MM.1S (cell line): ENCODE measurements at regions not wholly inside any gene's neighbourhood (a gene's known extent, or its start where the extent isn't known, plus 50 kb on each side); places are given as distances from the start of the nearest gene placed in this dataset.

ENCODE experiments used
- DNase-seq: peaks from one replicate; pipeline ENCODE4 v3.0.0-alpha.2; 2015
- H2AFZ ChIP-seq: fragments of 300-600 bp; sonication (generic); 2 replicates; pipeline ENCODE4 v1.6.0; 2016; ENCODE audit warnings: antibody characterized with exemption, low read length
- H3F3A ChIP-seq: fragments of 300-600 bp; sonication (generic); 2 replicates; pipeline ENCODE4 v1.6.1; 2016; ENCODE audit warnings: mild to moderate bottlenecking, antibody characterized with exemption, low read length, moderate library complexity, mixed read lengths; ENCODE audit not compliant: insufficient read depth
- H3K27ac ChIP-seq: fragments of 300-600 bp; sonication (generic); 2 replicates; pipeline ENCODE4 v1.5.1; 2016; ENCODE audit warnings: mild to moderate bottlenecking, low read length
- H3K27me3 ChIP-seq: fragments of 300-600 bp; sonication (generic); replicated peaks from 2 replicates; pipeline ENCODE4 v1.6.0; 2016; ENCODE audit warnings: low read length; ENCODE audit not compliant: insufficient read depth
- H3K36me3 ChIP-seq: fragments of 300-600 bp; sonication (generic); replicated peaks from 2 replicates; pipeline ENCODE4 v1.6.1; 2016; ENCODE audit warnings: mild to moderate bottlenecking, low read length, mixed read lengths; ENCODE audit not compliant: insufficient read depth
- H3K4me1 ChIP-seq: fragments of 300-600 bp; sonication (generic); 2 replicates; pipeline ENCODE4 v1.6.1; 2016; ENCODE audit warnings: low read length, mixed read lengths
- H3K4me2 ChIP-seq: fragments of 300-600 bp; sonication (generic); 2 replicates; pipeline ENCODE4 v1.6.0; 2016; ENCODE audit warnings: low read depth, low read length
- H3K4me3 ChIP-seq: fragments of 300-600 bp; sonication (generic); 2 replicates; pipeline ENCODE4 v1.5.1; 2016; ENCODE audit warnings: low read length, mixed read lengths
- H3K79me2 ChIP-seq: fragments of 300-600 bp; sonication (generic); 2 replicates; pipeline ENCODE4 v1.6.1; 2016; ENCODE audit warnings: mixed run types, low read length, mixed read lengths
- H3K9ac ChIP-seq: fragments of 300-600 bp; sonication (generic); 2 replicates; pipeline ENCODE4 v1.6.1; 2016; ENCODE audit warnings: low read length, mixed read lengths
- H3K9me2 ChIP-seq: fragments of 300-600 bp; sonication (generic); replicated peaks from 2 replicates; pipeline ENCODE4 v1.6.1; 2016; ENCODE audit warnings: mild to moderate bottlenecking, low read length, mixed read lengths; ENCODE audit not compliant: insufficient read depth
- H3K9me3 ChIP-seq: fragments of 300-600 bp; sonication (generic); replicated peaks from 2 replicates; pipeline ENCODE4 v1.6.1; 2016; ENCODE audit warnings: mild to moderate bottlenecking, low read length, mixed read lengths; ENCODE audit not compliant: insufficient read depth
- H4K20me1 ChIP-seq: fragments of 300-600 bp; sonication (generic); 2 replicates; pipeline ENCODE4 v1.6.1; 2016; ENCODE audit warnings: mild to moderate bottlenecking, low read length, moderate library complexity, mixed read lengths; ENCODE audit not compliant: insufficient read depth
- EZH2 ChIP-seq: fragments of 300-600 bp; sonication (generic); optimal IDR thresholded peaks from 2 replicates; pipeline ENCODE3; 2017; ENCODE audit warnings: low read depth, mild to moderate bottlenecking, antibody characterized with exemption, low read length, mixed read lengths
- EZH2phosphoT487 ChIP-seq: fragments of 300-600 bp; sonication (generic); IDR thresholded peaks from 2 replicates; pipeline ENCODE4 v1.6.1; 2018; ENCODE audit warnings: antibody characterized with exemption, low read length
- TF ChIP-seq, protein P1 (sequence below): fragments of 300-600 bp; sonication (generic); IDR thresholded peaks from 2 replicates; pipeline ENCODE4 v1.5.1; 2016; ENCODE audit warnings: antibody characterized with exemption, low read length, mixed read lengths

DNA sequence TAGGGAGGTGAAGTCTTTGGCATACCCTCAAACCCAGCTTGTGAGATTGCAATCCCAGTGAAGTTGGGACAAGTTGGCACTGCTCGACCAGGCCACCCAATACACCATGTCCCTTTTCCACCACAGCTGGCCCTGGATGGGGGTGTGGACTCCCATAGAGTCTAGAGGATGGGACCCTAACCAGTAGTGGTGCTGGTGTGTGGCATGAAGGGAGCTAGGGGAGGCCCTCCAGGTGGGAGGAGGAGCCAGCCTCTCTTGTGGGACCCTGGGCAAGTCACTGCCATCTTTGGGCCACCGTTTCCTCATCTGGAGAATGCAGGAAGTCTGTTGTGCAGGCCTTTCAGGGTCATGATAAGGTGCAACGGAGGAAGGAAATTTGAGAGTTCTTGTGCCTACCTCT is 1854.9 kb downstream of the TP53TG3F start:
- Histone ChIP-seq H3K4me2 (no peak overlapping the region), H3K9me2 (no peaks in the 10 kb centered on the region), H3K4me1 (no peaks in the 10 kb centered on the region), H4K20me1 (no peaks in the 10 kb centered on the region), H3K79me2 (no peaks in the 10 kb centered on the region), H2AFZ (no peak overlapping the region), H3F3A (no peaks in the 10 kb centered on the region), H3K36me3 (no peaks in the 10 kb centered on the region), H3K9me3 (no peaks in the 10 kb centered on the region), H3K9ac (no peak overlapping the region), H3K4me3 (no peak overlapping the region), H3K27ac (no peak overlapping the region), H3K27me3 (no peaks in the 10 kb centered on the region)
- TF ChIP-seq, protein P1, sequence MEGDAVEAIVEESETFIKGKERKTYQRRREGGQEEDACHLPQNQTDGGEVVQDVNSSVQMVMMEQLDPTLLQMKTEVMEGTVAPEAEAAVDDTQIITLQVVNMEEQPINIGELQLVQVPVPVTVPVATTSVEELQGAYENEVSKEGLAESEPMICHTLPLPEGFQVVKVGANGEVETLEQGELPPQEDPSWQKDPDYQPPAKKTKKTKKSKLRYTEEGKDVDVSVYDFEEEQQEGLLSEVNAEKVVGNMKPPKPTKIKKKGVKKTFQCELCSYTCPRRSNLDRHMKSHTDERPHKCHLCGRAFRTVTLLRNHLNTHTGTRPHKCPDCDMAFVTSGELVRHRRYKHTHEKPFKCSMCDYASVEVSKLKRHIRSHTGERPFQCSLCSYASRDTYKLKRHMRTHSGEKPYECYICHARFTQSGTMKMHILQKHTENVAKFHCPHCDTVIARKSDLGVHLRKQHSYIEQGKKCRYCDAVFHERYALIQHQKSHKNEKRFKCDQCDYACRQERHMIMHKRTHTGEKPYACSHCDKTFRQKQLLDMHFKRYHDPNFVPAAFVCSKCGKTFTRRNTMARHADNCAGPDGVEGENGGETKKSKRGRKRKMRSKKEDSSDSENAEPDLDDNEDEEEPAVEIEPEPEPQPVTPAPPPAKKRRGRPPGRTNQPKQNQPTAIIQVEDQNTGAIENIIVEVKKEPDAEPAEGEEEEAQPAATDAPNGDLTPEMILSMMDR, result no peak
- DNase-seq, result no peak

DNA sequence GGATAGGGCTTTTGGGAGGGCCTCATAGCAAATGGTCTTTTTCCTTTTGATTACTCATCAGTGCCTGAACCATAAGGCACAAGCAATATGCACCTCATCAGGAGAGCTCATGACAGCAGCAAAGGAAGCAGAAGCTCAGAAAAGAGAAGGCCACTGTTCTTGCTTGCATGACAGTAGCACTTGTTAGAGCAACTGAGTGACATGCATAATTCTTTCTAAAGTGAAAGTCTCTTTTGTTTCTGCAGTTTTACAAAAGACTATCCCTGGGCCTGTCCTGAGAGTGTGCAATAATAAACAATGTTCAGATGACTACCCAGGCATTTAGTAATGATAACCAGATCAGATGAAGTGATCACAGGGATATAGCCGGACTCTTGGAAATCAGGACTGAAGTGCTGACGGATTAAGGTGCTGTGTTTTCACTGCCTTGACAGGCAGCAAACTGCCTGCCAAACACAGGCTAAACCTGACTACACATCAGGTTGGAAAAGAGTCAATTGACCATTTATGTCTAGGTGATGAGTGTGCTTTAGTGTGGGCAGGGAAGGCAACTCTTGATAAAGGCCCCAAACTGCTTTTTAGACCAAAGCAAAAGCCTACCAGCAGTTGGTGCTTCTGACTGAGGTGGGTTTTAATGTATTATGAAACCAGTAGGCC is 1860.3 kb downstream of the TP53TG3F start:
- H3K9me3 ChIP-seq, result no peaks in the 10 kb centered on the region
- H3K4me3 ChIP-seq, result no peak overlapping the region
- no peak overlapping the region for H3K4me2 ChIP-seq
- no peak for DNase-seq
- no peaks in the 10 kb centered on the region for H3K27me3 ChIP-seq
- no peaks in the 10 kb centered on the region for H4K20me1 ChIP-seq
- TF ChIP-seq, protein P1, result no peak
- TF ChIP-seq EZH2phosphoT487 (no peak), EZH2 (no peak)
- no peaks in the 10 kb centered on the region for H3K4me1 ChIP-seq
- H3K9ac ChIP-seq, result no peak overlapping the region
- no peak overlapping the region for H2AFZ ChIP-seq
- H3K36me3 ChIP-seq, result no peaks in the 10 kb centered on the region
- no peak overlapping the region for H3K27ac ChIP-seq
- no peaks in the 10 kb centered on the region for H3F3A ChIP-seq
- no peaks in the 10 kb centered on the region for H3K9me2 ChIP-seq
- H3K79me2 ChIP-seq, result no peaks in the 10 kb centered on the region

DNA sequence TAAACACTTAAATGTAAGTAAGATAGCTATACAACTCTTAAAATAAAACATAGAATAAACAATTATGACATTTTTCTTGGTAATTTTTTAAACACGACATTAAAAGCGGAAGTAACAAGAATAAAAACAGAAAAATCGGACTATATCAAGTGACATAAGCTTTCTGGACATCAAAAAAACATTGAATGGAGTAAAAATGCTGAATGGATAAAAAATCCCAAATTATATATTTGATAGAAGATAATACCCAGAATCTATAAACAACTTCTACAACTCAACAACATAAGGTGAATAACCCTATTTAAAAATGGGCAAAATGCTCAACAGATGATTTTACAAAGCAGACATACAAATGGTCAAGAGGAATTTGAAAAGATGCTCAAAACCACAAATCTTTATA is 1866.5 kb downstream of the TP53TG3F start:
- no peak for TF ChIP-seq EZH2phosphoT487
- TF ChIP-seq, protein P1, result no peak
- no peak overlapping the region for H3K4me3 ChIP-seq
- H3K4me2 ChIP-seq, result no peak overlapping the region
- no peaks in the 10 kb centered on the region for H3K9me2 ChIP-seq
- no peaks in the 10 kb centered on the region for H4K20me1 ChIP-seq
- H3K79me2 ChIP-seq, result no peaks in the 10 kb centered on the region
- H3K27ac ChIP-seq, result no peak overlapping the region
- no peak overlapping the region for H3K9ac ChIP-seq
- H2AFZ ChIP-seq, result no peak overlapping the region
- no peaks in the 10 kb centered on the region for H3K36me3 ChIP-seq
- no peak for DNase-seq
- H3K4me1 ChIP-seq, result no peaks in the 10 kb centered on the region
- H3K27me3 ChIP-seq, result no peaks in the 10 kb centered on the region
- H3K9me3 ChIP-seq, result no peaks in the 10 kb centered on the region
- no peaks in the 10 kb centered on the region for H3F3A ChIP-seq
